ENCODE measurements at regions not wholly inside any gene's neighbourhood (a gene's known extent, or its start where the extent isn't known, plus 50 kb on each side); places are given as distances from the start of the nearest gene placed in this dataset.
"Not testable (repeated sequence)": the region's sequence is repeated elsewhere in the genome, so short reads cannot be mapped to it uniquely, and the experiment has no call there.

DNA sequence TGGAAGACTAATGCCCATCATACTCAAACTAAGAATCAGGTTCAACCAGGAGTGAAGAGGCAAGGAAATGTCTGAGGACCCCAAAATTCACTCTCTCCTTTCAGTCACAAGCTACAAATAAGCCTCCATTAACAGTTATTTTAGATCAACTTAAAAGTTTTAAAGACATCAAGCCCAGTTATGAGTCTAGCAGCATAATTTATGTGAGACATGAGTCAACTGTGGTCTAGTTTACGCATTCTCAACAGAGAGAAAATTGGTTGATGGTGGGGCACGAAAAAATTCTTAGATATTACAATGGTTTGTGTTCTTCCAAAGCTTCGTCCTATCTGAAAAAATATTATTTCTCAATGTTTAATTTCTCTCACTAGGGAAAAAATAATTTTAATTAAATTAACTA is 204.9 kb upstream of the NT5E start:
- no peak overlapping the region for H3K4me3 ChIP-seq
- TF ChIP-seq CTCF (IDR thresholded peaks at IDR 0.05): no peak

GRCh38 chr6:85241498-85242052 is 208.3 kb upstream of the NT5E start:
- TF ChIP-seq CTCF (IDR thresholded peaks at IDR 0.05): no peak
- Histone ChIP-seq H3K27me3 (replicated peaks; ENCODE audit: insufficient read depth) (no peaks in the 10 kb centered on the region), H3K4me3 (no peak overlapping the region), H3K4me1 (ENCODE audit: control insufficient read depth in 1 of 2, low read depth in 2 of 2) (no peaks in the 10 kb centered on the region), H3K9me3 (no peaks in the 10 kb centered on the region), H3K36me3 (no peaks in the 10 kb centered on the region), H3K27ac (no peak overlapping the region)
- DNase-seq (ENCODE audit: low spot score) (no peak), ATAC-seq (ENCODE audit: insufficient number of reproducible peaks, low FRiP score, low read depth) (no peak)

More for the DNA sequence above, 204.9 kb upstream of the NT5E start:
- ATAC-seq (ENCODE audit: insufficient number of reproducible peaks, low FRiP score, low read depth): no peak
- H3K27me3 ChIP-seq (replicated peaks; ENCODE audit: insufficient read depth): no peaks in the 10 kb centered on the region
- no peaks in the 10 kb centered on the region for H3K9me3 ChIP-seq
- DNase-seq (ENCODE audit: low spot score): no peak
- H3K27ac ChIP-seq: no peak overlapping the region
- no peaks in the 10 kb centered on the region for H3K36me3 ChIP-seq
- no peaks in the 10 kb centered on the region for H3K4me1 ChIP-seq (ENCODE audit: control insufficient read depth in 1 of 2, low read depth in 2 of 2)

DNA sequence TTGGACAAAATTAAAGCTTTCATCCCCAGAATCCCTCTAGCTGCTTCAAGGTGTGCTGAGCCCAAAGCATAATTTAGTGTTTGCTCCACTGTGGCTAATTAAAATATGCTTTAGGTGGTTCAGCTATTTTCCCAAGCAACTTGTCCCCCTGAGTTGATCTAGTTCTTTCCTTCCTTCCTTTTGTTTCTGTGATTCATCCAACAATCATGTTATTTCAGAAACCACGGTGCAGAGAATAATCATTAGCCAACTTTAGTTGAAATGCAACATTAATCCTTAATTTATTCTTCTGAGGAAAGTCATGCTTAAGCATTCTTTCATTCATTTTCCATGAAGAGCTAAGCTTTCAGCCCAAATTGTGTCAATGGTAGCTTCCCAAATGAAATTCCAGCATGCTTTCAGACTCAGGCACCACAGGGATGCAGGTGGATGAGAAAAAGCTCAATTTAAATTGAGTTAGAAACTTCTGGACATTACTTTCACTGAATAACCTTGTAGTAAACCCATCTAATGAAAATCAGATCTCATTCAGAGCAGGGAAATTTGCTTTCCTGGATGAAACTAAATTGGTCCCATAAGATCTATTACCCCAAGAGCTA is 209.0 kb upstream of the NT5E start:
- H3K27ac ChIP-seq: no peak overlapping the region
- H3K4me1 ChIP-seq (ENCODE audit: control insufficient read depth in 1 of 2, low read depth in 2 of 2): no peaks in the 10 kb centered on the region
- H3K36me3 ChIP-seq: no peaks in the 10 kb centered on the region
- no peaks in the 10 kb centered on the region for H3K9me3 ChIP-seq
- TF ChIP-seq CTCF (IDR thresholded peaks at IDR 0.05): no peak
- no peaks in the 10 kb centered on the region for H3K27me3 ChIP-seq (replicated peaks; ENCODE audit: insufficient read depth)
- ATAC-seq (ENCODE audit: insufficient number of reproducible peaks, low FRiP score, low read depth) (no peak), DNase-seq (ENCODE audit: low spot score) (no peak)
- no peak overlapping the region for H3K4me3 ChIP-seq

DNA sequence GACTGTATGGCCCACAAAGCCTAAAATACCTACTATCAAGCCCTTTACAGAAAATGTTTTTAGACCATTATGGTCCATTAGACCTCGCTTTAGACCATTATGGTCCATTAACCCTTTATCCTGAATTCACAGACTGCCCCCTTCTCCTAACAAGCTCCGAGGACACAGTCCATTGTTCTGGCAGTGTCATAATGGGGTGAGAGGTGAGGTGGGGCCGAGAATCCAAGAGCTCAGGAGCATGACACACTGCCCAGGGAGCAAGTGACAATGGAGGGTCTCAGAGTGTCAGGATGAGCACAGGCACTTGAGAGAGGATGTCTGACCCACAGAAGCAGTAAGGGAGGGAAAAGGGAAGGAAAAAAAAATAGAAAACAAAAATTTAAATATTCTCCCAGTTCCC is 212.4 kb upstream of the NT5E start:
- Histone ChIP-seq H3K27me3 (replicated peaks; ENCODE audit: insufficient read depth) (no peaks in the 10 kb centered on the region), H3K4me3 (no peak overlapping the region), H3K27ac (no peak overlapping the region), H3K9me3 (no peaks in the 10 kb centered on the region), H3K4me1 (ENCODE audit: control insufficient read depth in 1 of 2, low read depth in 2 of 2) (no peaks in the 10 kb centered on the region), H3K36me3 (no peaks in the 10 kb centered on the region)
- TF ChIP-seq CTCF (IDR thresholded peaks at IDR 0.05): no peak
- ATAC-seq (ENCODE audit: insufficient number of reproducible peaks, low FRiP score, low read depth): no peak
- DNase-seq (ENCODE audit: low spot score): no peak

- no peaks in the 10 kb centered on the region for H3K27me3 ChIP-seq (replicated peaks; ENCODE audit: insufficient read depth)
- no peaks in the 10 kb centered on the region for H3K36me3 ChIP-seq
- ATAC-seq (ENCODE audit: insufficient number of reproducible peaks, low FRiP score, low read depth): no peak
- no peaks in the 10 kb centered on the region for H3K9me3 ChIP-seq
- DNase-seq (ENCODE audit: low spot score): no peak
- TF ChIP-seq CTCF (IDR thresholded peaks at IDR 0.05): no peak
- H3K4me3 ChIP-seq: no peak overlapping the region
- no peaks in the 10 kb centered on the region for H3K4me1 ChIP-seq (ENCODE audit: control insufficient read depth in 1 of 2, low read depth in 2 of 2)
- H3K27ac ChIP-seq: no peak overlapping the region
Observed at GRCh38 chr6:85236636-85237035, 213.2 kb upstream of the NT5E start.

DNA sequence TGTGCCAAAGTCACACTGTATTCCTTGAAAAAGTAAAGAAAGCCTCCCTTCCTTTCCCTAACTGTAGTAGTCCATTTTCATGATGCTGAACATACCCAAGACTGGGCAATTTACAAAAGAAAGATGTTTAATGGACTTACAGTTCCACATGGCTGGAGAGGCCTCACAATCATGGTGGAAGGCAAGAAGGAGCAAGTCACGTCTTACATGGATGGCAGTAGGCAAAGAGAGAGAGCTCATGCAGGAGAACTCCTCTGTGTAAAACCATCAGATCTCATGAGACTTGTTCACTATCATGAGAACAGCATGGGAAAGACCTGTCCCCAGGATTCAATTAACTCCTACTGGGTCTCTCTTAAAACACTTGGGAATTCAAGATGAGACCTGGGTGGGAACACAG is 222.5 kb upstream of the NT5E start:
- H3K9me3 ChIP-seq; H3K27me3 ChIP-seq (replicated peaks; ENCODE audit: insufficient read depth); H3K27ac ChIP-seq; H3K36me3 ChIP-seq; DNase-seq (ENCODE audit: low spot score); H3K4me1 ChIP-seq (ENCODE audit: control insufficient read depth in 1 of 2, low read depth in 2 of 2); ATAC-seq (ENCODE audit: insufficient number of reproducible peaks, low FRiP score, low read depth); H3K4me3 ChIP-seq: not testable (repeated sequence)

GRCh38 chr6:85212794-85213193 is 237.1 kb upstream of the NT5E start:
- not testable (repeated sequence) for H3K36me3 ChIP-seq; H3K4me3 ChIP-seq; H3K27me3 ChIP-seq (replicated peaks; ENCODE audit: insufficient read depth); H3K27ac ChIP-seq; H3K4me1 ChIP-seq (ENCODE audit: control insufficient read depth in 1 of 2, low read depth in 2 of 2); H3K9me3 ChIP-seq; DNase-seq (ENCODE audit: low spot score); ATAC-seq (ENCODE audit: insufficient number of reproducible peaks, low FRiP score, low read depth)

Measured in thoracic aorta (tissue), 2 donors.